GM21367 (cell line): ENCODE measurements at regions not wholly inside any gene's neighbourhood (a gene's known extent, or its start where the extent isn't known, plus 50 kb on each side); places are given as distances from the start of the nearest gene placed in this dataset.

Experiments
- ATAC-seq: cut with Tn5 transposase; IDR thresholded peaks from one replicate; pipeline ENCODE4 v1.9.1; 2021; ENCODE audit not compliant: unreplicated experiment

DNA sequence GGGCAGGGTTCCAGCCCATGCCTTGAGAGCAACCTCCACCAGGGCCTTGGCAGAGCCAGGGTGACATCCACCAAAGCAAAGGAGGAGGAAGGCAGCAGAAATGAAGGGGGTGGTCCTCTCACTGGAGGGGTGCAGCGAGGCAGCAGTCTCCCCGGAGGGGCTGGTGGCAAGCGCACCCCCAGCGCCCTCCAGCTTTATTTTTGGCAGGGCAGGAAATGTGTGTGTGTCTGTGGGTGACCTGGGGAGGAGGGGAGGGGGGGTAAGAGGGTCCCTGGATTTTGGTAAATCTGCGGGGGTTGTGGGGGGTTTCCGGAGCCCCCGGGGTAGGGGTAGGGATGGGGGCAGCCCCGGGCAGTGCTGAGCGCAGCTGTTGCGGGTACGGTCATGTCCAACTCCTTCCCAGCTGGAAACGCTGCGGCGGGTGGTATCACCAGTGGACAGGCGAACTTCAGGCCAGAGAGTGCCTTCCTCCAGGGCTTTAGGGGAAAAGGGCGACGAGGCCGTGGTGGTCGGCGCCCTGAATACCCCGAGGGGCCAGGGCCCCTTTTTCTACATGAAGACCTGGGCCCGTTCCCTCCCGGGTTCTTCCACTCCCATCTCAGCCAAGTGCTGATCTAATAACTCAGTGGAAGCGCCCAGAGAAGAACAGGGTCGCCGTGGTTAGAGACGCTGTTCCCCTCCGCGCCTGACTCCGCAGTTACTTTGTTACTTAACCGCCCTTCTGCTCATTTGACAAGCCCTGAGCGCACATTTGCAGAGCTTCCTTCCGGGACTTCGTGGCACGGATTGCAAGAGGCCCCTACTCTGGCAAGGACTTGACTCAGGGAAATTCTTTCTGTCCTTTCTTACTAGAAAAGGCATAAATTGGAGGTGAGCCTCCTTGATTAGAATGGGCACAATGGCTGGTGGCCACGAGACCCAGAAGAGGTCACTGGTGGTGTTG, 55.2 kb downstream of the FOS start:
- ATAC-seq, result no peak

DNA sequence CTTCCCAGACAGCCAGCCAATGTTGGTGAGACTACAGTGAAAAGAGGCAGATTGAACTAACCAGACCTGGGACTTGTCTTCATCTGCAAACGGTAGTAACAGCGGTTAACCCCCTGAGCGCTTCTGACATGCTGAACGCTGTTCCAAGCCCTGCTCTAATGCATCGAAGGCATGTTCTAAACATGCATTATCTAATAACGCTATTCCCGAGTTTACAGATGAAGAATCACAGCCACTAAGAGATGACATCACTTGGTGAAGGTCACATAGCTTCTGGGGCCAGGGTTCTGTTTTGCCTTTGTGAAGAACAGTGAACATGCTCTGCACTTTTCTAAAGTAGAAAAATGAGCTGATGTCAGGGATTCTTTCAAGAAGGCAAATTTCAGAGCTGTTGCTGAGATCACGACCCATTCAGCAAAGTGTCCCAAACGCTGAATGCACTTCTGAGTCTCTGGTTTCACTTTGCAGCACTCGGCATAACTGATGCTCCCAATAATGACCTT, 56.0 kb downstream of the FOS start:
- ATAC-seq, result no peak

DNA sequence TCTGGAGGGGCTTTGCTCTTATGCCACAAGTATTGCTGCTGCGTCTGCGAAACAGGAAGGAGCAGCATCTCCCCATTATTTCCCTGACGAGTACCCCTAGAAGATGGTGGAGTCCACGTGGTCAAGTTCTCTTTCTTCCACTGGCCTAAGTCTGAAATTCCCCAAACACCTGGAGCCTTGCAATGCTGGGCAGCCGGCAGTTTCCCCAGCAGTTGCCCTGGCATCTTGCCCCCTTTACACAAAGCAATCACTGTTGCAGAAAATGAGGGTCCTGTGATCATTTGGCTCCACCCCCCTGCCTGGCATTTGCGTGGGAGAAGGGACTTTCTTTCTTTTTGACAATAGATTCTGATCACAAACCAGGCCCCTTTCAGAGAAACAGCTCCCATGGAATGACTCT, 56.9 kb downstream of the FOS start:
- ATAC-seq, result no peak

DNA sequence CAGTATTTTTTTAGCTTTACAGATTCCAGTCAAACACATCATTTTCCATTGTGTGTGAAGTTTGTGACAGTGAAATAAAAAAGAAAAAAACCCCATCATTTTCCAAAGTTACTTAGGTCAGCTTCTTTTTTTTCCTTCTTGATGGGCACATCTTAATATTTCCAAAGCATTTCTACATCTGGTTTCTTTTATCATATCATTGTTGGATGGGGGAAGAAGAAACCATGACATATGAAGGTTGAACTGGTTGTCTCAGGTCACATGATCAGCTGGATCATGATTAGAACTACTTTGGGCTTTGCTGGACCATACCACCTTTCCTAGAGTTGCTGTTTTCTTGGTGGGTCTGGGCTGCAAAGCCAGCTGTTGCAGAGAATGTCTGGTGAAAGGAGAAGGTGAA, 59.8 kb downstream of the FOS start:
- no peak for ATAC-seq

DNA sequence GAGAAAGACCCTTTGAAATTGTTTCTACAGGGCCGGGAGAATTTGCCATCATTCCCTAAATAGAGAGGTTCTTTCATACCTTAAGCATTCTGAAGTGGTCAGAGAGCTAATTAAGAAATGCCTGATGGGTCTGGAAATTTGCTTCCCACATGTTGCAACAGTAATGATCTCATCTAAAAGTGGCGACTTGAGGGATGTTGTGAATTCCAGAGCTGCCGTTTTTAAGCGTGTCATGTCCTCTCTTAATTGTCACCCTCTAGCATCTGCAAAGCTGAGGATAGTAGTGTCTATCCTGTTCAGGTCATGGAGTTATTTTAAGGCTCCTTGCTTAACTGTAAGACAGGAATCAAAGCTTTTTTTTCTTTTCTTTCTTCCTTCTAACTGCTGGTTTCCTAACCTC, 60.4 kb downstream of the FOS start:
- no peak for ATAC-seq

DNA sequence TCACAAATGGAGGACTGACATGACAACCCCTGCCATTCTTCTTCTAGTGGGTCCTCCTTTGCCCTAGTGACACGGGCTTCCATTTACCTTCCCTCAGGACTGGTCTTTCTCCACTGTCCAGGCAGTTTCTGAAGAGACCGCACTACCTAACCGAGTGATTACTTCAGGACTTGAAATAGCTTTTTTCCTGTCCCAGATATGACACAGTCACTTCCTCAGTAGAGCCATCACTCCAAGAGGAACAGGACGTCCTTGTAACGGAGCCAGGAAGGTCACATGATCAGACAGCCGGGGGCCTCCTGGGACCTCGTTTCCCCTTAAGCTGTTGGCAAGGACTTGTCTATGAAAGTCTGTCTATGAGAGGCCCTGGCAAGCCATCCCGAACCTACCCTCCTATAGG, 62.3 kb downstream of the FOS start:
- no peak for ATAC-seq

DNA sequence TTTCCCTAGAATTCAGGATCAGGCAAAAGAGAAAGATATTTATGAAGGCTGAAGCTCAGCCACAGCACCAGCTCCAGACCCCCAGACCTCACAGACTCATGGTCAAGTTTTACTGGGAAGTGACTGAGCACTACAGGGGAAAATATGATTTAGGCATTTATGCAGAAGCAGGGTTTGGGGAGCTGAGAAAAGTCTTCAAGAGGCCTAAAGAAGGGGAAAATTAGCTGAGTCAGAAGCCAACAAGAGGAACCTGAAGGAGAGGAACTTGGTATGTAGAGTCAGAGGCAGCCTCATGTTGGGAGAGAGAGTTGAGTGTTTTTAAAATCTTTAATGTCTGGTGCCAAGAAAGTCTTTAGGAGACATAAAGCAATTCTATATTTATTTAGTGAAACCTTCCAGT, 63.0 kb downstream of the FOS start:
- no peak for ATAC-seq

DNA sequence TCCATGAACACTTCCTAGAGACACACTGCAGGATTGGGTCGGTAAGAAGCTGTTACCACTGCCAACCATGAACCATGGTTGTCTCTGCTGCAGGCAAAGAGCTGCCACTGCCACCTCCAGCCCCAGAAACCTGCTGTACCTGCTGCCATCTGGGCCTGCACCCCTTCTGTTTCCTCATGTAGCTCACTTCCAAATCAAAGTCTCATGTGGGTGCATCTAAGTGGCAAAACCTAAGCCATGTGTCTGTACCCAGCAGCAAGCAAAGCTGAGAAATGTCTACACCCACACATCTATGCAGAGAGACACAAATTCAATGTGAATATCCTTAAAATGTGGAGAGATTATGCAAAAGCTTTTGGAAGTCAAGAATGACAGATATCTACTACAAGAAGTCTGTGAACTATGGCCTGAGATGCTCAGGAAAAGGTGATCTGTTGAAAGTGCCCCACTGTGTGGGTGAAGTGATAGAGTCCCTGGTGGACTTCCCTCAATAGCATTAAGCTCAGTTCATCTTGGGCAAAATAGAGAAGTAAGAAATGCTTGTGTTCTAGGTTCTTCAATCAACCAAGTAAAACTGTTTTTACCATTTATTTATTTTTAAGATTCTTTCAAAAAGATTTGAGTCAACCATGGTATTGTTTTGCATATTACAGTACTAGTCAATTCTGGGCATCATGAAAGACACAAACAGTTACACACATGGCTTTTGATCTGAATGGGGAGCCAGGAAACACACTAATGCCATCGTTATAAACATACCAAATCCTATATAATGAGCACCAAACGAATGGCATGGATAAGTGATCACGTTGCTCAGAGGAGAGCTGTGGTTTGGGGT, 64.4 kb downstream of the FOS start:
- peak; percentile 60 for ATAC-seq

DNA sequence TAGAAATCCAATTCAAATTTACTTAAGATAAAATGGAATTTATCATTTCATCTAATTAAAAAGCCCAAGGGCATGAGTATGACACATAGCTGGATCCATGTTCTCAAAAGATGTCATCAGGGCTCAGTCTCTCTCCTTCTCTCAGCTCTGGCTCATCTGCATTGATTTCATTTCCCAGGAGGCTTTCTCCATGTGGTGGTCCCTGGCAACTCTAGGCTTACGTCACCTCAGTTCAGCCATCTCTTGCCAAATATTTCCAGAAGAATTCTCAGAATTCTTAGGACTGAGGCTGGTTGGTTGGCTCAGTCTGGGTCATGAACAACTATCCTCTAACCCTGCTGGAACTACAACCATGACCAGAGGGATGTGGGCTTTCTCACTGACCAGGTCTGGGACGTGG, 65.3 kb downstream of the FOS start:
- ATAC-seq, result no peak

DNA sequence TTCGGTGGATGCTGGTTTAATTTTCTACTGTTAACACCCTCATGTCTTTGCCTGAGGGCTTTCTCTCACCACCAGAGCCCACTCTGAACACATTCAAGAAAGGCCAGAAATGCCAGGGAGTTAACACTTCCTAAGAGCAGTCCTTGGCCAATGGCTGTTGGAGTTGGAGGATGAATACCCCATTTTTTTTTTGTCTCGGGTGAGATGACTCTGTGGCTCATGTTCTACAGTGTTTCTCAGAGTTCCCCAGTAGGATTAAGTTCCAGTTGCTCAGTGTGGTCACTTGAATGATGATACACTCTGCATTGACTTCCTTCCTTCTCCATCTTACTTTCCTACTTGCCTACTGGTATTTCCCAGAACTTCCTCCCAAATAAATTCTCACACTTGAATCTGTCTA, 65.8 kb downstream of the FOS start:
- ATAC-seq, result no peak

DNA sequence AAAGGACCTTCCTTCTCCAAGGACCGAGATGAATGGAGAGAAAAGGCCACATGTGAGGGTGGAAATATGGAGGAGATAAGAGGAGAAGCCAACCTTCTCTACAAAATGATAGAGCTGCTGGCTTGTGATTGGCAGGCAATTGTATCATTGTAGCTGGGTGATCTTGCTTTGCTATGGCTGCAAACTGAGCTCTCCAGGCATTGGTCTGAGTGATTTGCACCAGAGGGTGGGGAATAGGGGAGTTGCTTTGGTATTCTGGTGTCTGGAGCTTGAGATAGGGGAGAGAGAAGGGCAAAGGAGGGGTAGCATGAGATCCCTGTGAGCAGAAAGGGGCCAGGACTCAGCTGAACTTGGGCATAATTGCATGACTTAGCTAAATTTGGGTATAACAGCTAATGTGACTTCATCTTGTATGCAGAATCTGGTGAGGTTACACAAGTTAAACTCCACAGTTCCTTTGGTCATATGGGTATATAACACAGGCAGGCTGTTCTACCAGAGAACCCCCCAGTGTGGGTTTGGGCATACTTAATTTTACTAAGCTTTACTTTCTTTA, 72.0 kb downstream of the FOS start:
- ATAC-seq, result no peak

DNA sequence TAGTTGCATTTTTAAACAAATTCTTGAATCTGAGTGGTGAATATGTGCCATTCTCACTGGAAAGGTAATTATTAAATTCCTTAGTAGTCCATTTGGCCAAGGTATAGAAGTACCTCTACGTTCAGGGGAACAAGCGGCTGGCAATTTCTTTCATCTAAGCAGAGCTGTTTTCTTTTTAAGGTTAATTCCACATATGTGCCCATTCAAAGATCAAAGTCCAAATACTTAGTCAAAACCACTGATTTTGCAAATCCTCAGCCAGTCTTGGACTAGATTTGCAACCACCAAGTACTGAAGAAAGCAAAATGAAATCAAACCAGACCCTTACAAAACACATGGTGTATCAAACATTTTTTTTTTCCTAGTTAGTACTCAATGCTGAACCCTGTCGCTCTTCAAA, 68.7 kb upstream of the JDP2 start:
- no peak for ATAC-seq

DNA sequence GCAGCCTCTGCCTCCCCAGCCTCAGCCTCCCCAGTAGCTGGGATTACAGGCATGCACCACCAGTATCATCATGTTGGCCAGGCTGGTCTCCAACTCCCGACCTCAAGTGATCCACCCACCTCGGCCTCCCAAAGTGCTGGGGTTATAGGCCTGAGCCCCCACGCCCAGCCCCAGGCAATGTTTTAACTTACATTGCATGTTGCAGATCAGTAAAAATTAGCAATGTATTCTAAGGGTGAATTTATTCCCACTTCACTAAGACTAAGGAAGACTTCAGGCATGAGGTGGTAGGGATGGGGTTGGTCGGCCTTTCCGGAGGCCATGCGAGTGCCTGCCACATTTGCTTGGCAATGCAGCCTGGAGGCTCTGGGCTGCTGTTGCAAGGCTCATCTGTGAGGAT, 66.8 kb upstream of the JDP2 start:
- ATAC-seq, result no peak

DNA sequence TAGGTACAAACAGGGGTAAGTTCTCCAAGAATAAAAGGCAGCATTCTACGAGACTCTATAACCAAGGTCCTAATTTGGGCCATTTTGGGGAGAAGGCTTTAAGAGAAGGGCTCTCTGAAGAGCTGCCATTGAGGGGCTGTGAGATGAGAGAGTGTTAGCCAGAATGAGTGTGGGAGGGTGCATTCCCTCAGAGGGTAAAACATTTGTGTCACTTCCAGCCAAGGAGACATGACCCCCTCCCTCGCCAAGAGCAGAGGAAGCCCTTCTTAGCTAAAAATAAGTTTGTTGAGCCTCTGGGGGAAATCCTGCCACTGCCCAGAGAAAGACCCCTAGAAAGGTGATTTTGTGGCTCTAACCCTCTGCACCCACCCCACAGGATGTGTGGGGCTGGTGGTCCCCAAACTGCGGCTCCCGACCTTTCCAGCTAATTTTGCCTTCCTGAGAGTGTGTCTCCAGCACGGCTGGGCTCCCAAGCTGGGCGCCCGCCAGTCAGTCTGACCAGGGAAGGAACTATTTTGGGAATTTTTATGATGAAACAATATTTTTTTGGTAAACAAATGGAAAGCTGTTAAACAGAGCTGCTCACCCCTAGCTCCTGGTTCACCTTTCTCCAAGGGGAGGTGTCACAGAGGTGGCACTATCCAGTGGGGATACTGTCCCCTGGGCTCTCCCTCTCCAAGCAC, 65.9 kb upstream of the JDP2 start:
- no peak for ATAC-seq

DNA sequence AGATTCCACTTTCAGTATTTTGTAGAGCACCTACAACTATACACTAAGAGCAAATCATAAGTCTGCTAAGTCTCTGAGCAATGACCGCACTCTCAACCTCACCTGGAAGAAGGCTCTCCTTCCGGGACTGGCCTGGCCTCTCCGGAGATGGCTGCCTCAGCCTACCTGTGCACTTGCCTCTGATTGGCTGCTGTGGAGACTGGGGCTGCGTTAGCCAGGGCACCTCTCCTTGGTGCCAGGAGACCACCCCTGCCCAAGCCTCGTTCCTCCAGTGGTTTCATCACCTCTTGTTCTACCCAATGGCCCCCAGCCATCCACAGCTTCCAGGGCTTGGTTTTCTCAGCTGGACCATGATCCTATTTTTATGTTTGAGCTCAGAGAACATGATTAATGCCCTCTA, 64.7 kb upstream of the JDP2 start:
- ATAC-seq, result no peak

DNA sequence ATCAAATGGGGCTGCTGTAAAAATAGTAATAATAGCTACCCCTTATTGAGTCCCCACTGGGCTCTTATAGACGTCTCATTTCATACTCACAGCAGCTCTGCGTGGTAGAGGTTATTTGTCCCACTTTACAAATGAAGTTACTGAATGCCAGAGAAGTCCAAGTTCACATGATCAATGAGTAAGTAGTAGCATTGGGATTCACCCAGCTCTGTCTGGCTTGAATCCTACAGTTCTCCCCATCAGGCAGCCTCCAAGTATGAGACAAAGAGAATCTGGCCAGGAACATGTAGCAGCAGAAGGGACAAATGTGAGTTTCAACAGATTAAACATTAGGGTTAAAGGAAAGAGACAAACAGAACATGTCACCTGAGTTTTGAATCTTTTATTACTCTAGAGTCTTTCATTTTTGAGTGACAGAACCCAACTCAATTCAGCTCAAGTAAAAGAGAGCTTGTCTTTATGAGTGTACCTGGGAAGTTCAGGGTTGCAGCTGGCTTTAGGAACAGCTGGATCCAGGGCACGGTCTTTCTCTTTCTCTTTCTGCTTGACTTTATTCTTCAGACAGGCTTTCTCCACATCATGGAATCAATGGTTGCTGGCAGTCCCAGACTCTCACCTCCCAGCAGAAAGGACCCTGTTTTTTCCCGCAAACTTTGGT, 64.1 kb upstream of the JDP2 start:
- no peak for ATAC-seq

DNA sequence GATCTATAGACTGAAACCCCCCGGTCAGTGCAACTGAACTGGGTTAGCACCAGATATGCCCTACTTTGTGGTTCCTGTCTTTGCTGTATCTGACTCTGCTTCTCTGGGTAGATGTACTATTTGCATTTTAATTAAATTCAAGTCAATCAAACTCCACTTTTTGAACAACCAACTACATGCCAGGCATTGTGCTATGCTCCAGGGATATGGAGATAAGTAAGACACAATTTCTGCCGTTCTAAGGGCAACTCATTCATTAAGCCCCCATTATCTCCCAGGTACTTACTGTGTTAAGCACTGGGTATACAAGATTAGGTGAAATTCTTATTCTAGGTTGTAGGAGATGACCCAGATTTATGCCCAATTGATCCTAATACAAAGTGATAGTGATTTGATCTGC, 62.7 kb upstream of the JDP2 start:
- ATAC-seq, result no peak

DNA sequence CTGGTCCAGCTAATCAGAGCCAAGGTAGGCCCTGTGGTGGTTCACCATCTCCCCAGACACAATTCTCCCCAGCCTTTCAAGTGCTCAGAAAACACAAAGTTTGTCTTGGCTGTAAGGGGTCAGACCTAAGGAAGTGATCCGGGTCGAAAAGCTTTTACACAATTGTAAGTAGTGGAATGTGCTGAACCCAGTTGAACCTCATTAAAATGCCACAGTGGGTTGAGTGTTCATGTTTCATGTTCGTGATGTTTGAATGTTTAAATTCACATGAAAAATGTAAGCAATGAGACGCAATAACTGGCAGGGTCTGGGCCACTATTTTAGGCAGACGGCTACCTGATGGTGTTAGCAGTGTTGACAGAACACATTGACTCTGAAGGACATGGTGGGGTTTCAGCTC, 60.9 kb upstream of the JDP2 start:
- ATAC-seq, result no peak

DNA sequence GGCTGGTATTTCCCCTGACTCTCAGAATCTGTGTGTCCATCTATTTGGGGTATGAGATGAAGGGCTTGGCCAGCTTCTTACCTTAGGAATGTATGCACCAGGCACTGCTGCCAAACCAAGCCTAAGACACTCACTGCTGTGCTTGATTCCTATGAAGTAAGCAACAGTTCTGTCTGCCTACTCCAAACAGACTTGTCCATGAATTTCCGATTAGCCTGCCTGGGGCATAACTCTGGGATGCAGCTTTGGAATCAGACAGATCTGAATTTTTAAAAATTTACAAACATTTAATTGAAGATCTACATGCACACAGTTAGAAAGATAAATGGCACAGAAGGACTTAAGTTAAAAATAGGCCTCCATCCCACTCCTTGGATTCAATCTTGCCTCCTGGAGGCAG, 59.5 kb upstream of the JDP2 start:
- ATAC-seq, result no peak

DNA sequence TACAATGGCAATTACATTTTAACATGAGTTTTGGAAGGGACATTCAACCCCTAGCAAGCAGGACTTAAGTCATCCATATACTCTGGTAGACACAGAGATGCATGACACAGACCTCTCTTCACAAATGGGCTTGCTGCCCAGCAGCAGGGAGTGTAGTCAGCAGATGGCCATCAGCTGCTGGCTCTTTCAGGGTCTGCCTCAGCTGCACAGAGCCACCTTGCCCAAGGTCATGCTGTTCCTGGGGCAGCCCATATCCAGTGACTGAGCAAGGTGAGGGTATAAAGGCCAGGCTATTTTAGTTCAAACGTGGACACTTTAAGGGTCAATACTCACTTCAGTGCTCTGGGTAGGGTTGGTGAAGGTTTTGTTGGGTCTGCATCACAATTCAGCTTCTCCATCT, 58.3 kb upstream of the JDP2 start:
- ATAC-seq, result no peak
